Endothelial cell of umbilical vein (primary cell): ENCODE measurements at regions not wholly inside any gene's neighbourhood (a gene's known extent, or its start where the extent isn't known, plus 50 kb on each side); places are given as distances from the start of the nearest gene placed in this dataset.

Source experiments
- BruUV-seq: library from RNA; stranded (reverse); fragments of 400-500 nt; replicated peaks from 2 replicates; lab custom pipeline; 2021; lab: Mats Ljungman, UMichigan
- CTCF ChIA-PET: fragments of 300-600, 350-600 bp; sonication (Branson Sonifier 250); formaldehyde crosslinking; loops from one replicate; lab custom pipeline; 2021; ENCODE audit warnings: antibody characterized with exemption, inconsistent platforms; lab: Charles Lee
- POLR2A ChIA-PET: fragments of 300-600, 350-600 bp; sonication (Branson Sonifier 250); formaldehyde crosslinking; loops from one replicate; lab custom pipeline; 2021; ENCODE audit warnings: antibody characterized with exemption, inconsistent platforms; lab: Charles Lee
- DNase-seq: peaks from one replicate; pipeline ENCODE4 v3.0.0-alpha.2; 2011; ENCODE audit warnings: low read depth, low spot score
- FAIRE-seq: peaks from 2 replicates; lab custom pipeline; 2011; peaks lifted over from hg19 to GRCh38; lab: Jason Lieb, UNC
- H2AFZ ChIP-seq: 2 replicates; pipeline ENCODE4 v1.6.0; 2012; ENCODE audit warnings: low read depth, low read length, control low read depth, inconsistent platforms
- H3K27ac ChIP-seq: 2 replicates; pipeline ENCODE4 v1.5.1; 2011; ENCODE audit warnings: low read depth, mild to moderate bottlenecking, control low read depth, low read length, moderate library complexity; ENCODE audit not compliant: insufficient read depth
- H3K27me3 ChIP-seq, 2 experiments: 2 replicates each; pipeline versions ENCODE4 v1.6.0 to v1.6.1; 2011; ENCODE audit warnings: low read length in 2 of 2, mixed read lengths in 1 of 2; ENCODE audit not compliant: control insufficient read depth in 2 of 2, insufficient read depth in 2 of 2
- H3K36me3 ChIP-seq, 2 experiments: 2 replicates in 1 of 2; 3 replicates in 1 of 2; pipeline ENCODE4 v1.5.1; 2011; ENCODE audit warnings: low read length in 2 of 2, mild to moderate bottlenecking in 1 of 2, moderate library complexity in 1 of 2; ENCODE audit not compliant: control insufficient read depth in 2 of 2, insufficient read depth in 2 of 2; ENCODE audit errors: extremely low read depth in 1 of 2
- H3K4me1 ChIP-seq: 3 replicates; pipeline ENCODE4 v1.5.1; 2011; ENCODE audit warnings: mild to moderate bottlenecking, low read length; ENCODE audit not compliant: control insufficient read depth, insufficient read depth; ENCODE audit errors: extremely low read depth
- H3K4me2 ChIP-seq: 2 replicates; pipeline ENCODE4 v1.6.1; 2011; ENCODE audit warnings: low read length, control low read depth, mixed read lengths; ENCODE audit not compliant: insufficient read depth
- H3K4me3 ChIP-seq, 3 experiments: fragments of 200-600 bp in 1 of 3; sonication (generic), shearing (Covaris generic) in 1 of 3; replicated peaks in 1 of 3; 2 replicates each; pipeline ENCODE4 v1.5.1; 2011 to 2016; ENCODE audit warnings: control low read depth in 3 of 3, low read length in 3 of 3, mild to moderate bottlenecking in 2 of 3, inconsistent platforms in 1 of 3, low read depth in 1 of 3, moderate library complexity in 1 of 3; ENCODE audit not compliant: insufficient read depth in 1 of 3
- H3K79me2 ChIP-seq: 2 replicates; pipeline ENCODE4 v1.6.0; 2012; ENCODE audit warnings: low read length, inconsistent platforms; ENCODE audit not compliant: control insufficient read depth, insufficient read depth
- H3K9ac ChIP-seq: replicated peaks from 2 replicates; pipeline ENCODE3; 2011; ENCODE audit warnings: low read length, control low read depth; ENCODE audit not compliant: insufficient read depth; ENCODE audit errors: extremely low read depth
- H3K9me1 ChIP-seq: replicated peaks from 3 replicates; pipeline ENCODE4 v1.6.0; 2011; ENCODE audit warnings: mild to moderate bottlenecking, low read length; ENCODE audit not compliant: control insufficient read depth, insufficient read depth; ENCODE audit errors: extremely low read depth
- H3K9me3 ChIP-seq: replicated peaks from 2 replicates; pipeline ENCODE4 v1.5.1; 2012; ENCODE audit warnings: low read length, inconsistent platforms; ENCODE audit not compliant: control insufficient read depth, insufficient read depth
- H4K20me1 ChIP-seq: replicated peaks from 2 replicates; pipeline ENCODE3; 2011; ENCODE audit warnings: mild to moderate bottlenecking, low read length; ENCODE audit not compliant: control insufficient read depth, insufficient read depth; ENCODE audit errors: extremely low read depth
- CTCF ChIP-seq, 2 donors: IDR thresholded peaks; 1 replicate in 1 of 2; 2 replicates in 1 of 2; pipeline ENCODE4 v1.5.1; 2011; ENCODE audit warnings: low read length in 2 of 2, mild to moderate bottlenecking in 2 of 2, moderate library complexity in 2 of 2, control low read depth in 1 of 2, inconsistent platforms in 1 of 2, low read depth in 1 of 2; ENCODE audit not compliant: insufficient read depth in 1 of 2; ENCODE audit errors: extremely low read depth in 1 of 2
- EZH2 ChIP-seq: IDR thresholded peaks from 2 replicates; pipeline ENCODE4 v1.6.1; 2012; ENCODE audit warnings: borderline replicate concordance, low read depth, mild to moderate bottlenecking, moderate library complexity, low read length, inconsistent platforms; ENCODE audit not compliant: severe bottlenecking
- FOS ChIP-seq: IDR thresholded peaks from 2 replicates; pipeline ENCODE4 v1.6.1; 2011; ENCODE audit warnings: mild to moderate bottlenecking, low read length, moderate library complexity, borderline replicate concordance; ENCODE audit not compliant: insufficient read depth
- GATA2 ChIP-seq: IDR thresholded peaks from 2 replicates; pipeline ENCODE4 v1.7.0; 2011; ENCODE audit warnings: low read depth, mild to moderate bottlenecking, moderate library complexity, mixed read lengths, low read length; ENCODE audit not compliant: insufficient read length, insufficient read depth
- JUN ChIP-seq: IDR thresholded peaks from 2 replicates; pipeline ENCODE4 v1.6.1; 2011; ENCODE audit warnings: borderline replicate concordance, low read depth; ENCODE audit not compliant: insufficient read length, insufficient read depth
- MAX ChIP-seq: IDR thresholded peaks from 2 replicates; pipeline ENCODE4 v1.6.1; 2011; ENCODE audit not compliant: insufficient read depth, insufficient read length
- MYC ChIP-seq: IDR thresholded peaks from one replicate; pipeline ENCODE4 v1.6.1; 2011; ENCODE audit warnings: mild to moderate bottlenecking, low read depth, low read length
- POLR2A ChIP-seq: IDR thresholded peaks from 2 replicates; pipeline ENCODE4 v1.6.1; 2012; ENCODE audit warnings: low read depth, mild to moderate bottlenecking, control low read depth, low read length
- POLR2AphosphoS5 ChIP-seq: IDR thresholded peaks from 2 replicates; pipeline ENCODE4 v1.6.1; 2012; ENCODE audit warnings: low read depth, mild to moderate bottlenecking, control low read depth, low read length, moderate library complexity; ENCODE audit not compliant: insufficient read depth
- dilution Hi-C: fragments of 300-500 bp; cut with MboI; formaldehyde crosslinking; loops from one replicate; pipeline ENCODE4 v1.15.0; 2019; ENCODE audit warnings: low sequenced_read_pairs; ENCODE audit not compliant: extremely low pct_ligation_motif_present
- intact Hi-C: fragments of 100-400 bp; cut with micrococcal nuclease; formaldehyde crosslinking; loops from one replicate; pipeline ENCODE4 v1.10.0; 2022

GRCh38 chr6:121578216-121578615 is 142.8 kb downstream of the GJA1 start:
- no peak overlapping the region for H3K4me2 ChIP-seq
- no peaks in the 10 kb centered on the region for H3K9me1 ChIP-seq
- peaks cover 10% of the 10 kb centered on the region for H3K4me1 ChIP-seq
- no peak overlapping the region for H3K4me3 ChIP-seq
- POLR2A ChIA-PET, result no interaction called here
- no peak for DNase-seq
- no peaks in the 10 kb centered on the region for H3K27me3 ChIP-seq
- CTCF ChIA-PET, result no interaction called here
- dilution Hi-C loops, result no loop called here
- H3K9me3 ChIP-seq, result no peaks in the 10 kb centered on the region
- no peaks in the 10 kb centered on the region for H3K79me2 ChIP-seq
- no peaks in the 10 kb centered on the region for H4K20me1 ChIP-seq
- H3K27ac ChIP-seq, result no peak overlapping the region
- no peak for TF ChIP-seq FOS
- no peak for TF ChIP-seq MAX
- no peak for TF ChIP-seq EZH2
- TF ChIP-seq JUN, result no peak
- TF ChIP-seq POLR2AphosphoS5, result no peak
- TF ChIP-seq POLR2A, result no peak
- no peak for TF ChIP-seq GATA2
- TF ChIP-seq MYC, result no peak
- no peak for FAIRE-seq
- no peaks in the 10 kb centered on the region for H3K36me3 ChIP-seq
- no peak overlapping the region for H2AFZ ChIP-seq
- H3K9ac ChIP-seq, result no peak overlapping the region
- no TSS peak for BruUV-seq
- intact Hi-C loops, result no loop called here

GRCh38 chr6:121579478-121579877 is 144.0 kb downstream of the GJA1 start:
- dilution Hi-C loops (no loop called here), intact Hi-C loops (no loop called here)
- Histone ChIP-seq H4K20me1 (no peaks in the 10 kb centered on the region), H3K4me2 (no peak overlapping the region), H3K4me1 (no peaks in the 10 kb centered on the region), H3K79me2 (no peaks in the 10 kb centered on the region), H3K9me3 (no peaks in the 10 kb centered on the region), H3K9me1 (no peaks in the 10 kb centered on the region), H2AFZ (no peak overlapping the region), H3K36me3 (no peaks in the 10 kb centered on the region), H3K27me3 (no peaks in the 10 kb centered on the region), H3K9ac (no peak overlapping the region), H3K4me3 (no peak overlapping the region), H3K27ac (no peak overlapping the region)
- TF ChIP-seq MAX, result no peak
- TF ChIP-seq POLR2A, result no peak
- TF ChIP-seq FOS, result no peak
- no peak for TF ChIP-seq CTCF (IDR thresholded peaks at IDR 0.05; ENCODE audit: extremely low read depth in 1 of 2, insufficient read depth in 1 of 2, low read depth in 1 of 2, low read length in 2 of 2)
- TF ChIP-seq EZH2, result no peak
- TF ChIP-seq MYC, result no peak
- TF ChIP-seq POLR2AphosphoS5, result no peak
- TF ChIP-seq GATA2, result no peak
- TF ChIP-seq JUN, result no peak
- DNase-seq (no peak), FAIRE-seq (no peak)
- POLR2A ChIA-PET, result no interaction called here
- no TSS peak for BruUV-seq
- CTCF ChIA-PET, result no interaction called here
